GM18951 (cell line): ENCODE measurements at regions not wholly inside any gene's neighbourhood (a gene's known extent, or its start where the extent isn't known, plus 50 kb on each side); places are given as distances from the start of the nearest gene placed in this dataset.

Source experiments
- POLR2A ChIP-seq: IDR thresholded peaks from 4 replicates; pipeline ENCODE4 v1.6.1; 2011; ENCODE audit warnings: mild to moderate bottlenecking; ENCODE audit not compliant: insufficient read length, insufficient read depth; ENCODE audit errors: extremely low read depth
- in situ Hi-C: fragments of 300-500 bp; cut with MboI; formaldehyde crosslinking; loops from one replicate; pipeline ENCODE4 v1.12.0; 2022; ENCODE audit warnings: low sequenced_read_pairs, mixed read lengths, inconsistent platforms; ENCODE audit not compliant: unreplicated experiment

- no peak for TF ChIP-seq POLR2A
- in situ Hi-C loops = loop anchor here (25.0 kb wide), 1 partner anchor 475 kb away; no protein-coding TSS in a partner anchor
Observed at GRCh38 chr22:22812031-22812905, 75.3 kb upstream of the IGLL5 start.

- no peak for TF ChIP-seq POLR2A
- in situ Hi-C loops = loop anchor here (25.0 kb wide), 1 partner anchor 474 kb away; no protein-coding TSS in a partner anchor
Observed at GRCh38 chr22:22813126-22814075, 74.2 kb upstream of the IGLL5 start.

- in situ Hi-C loops = loop anchor here (25.0 kb wide), 1 partner anchor 472 kb away; no protein-coding TSS in a partner anchor
- TF ChIP-seq POLR2A = no peak
Observed at GRCh38 chr22:22814666-22815396, 72.8 kb upstream of the IGLL5 start.

- in situ Hi-C loops = loop anchor here (25.0 kb wide), 1 partner anchor 472 kb away; no protein-coding TSS in a partner anchor
- no peak for TF ChIP-seq POLR2A
Observed at GRCh38 chr22:22815397-22816170, 72.0 kb upstream of the IGLL5 start.

- no peak for TF ChIP-seq POLR2A
- in situ Hi-C loops = loop anchor here (25.0 kb wide), 1 partner anchor 471 kb away; no protein-coding TSS in a partner anchor
Observed at GRCh38 chr22:22816171-22816514, 71.5 kb upstream of the IGLL5 start.

- TF ChIP-seq POLR2A = no peak
- in situ Hi-C loops = loop anchor here (25.0 kb wide), 1 partner anchor 470 kb away; no protein-coding TSS in a partner anchor
Observed at GRCh38 chr22:22816766-22817410, 70.7 kb upstream of the IGLL5 start.

- in situ Hi-C loops = loop anchor here (25.0 kb wide), 1 partner anchor 470 kb away; no protein-coding TSS in a partner anchor
- no peak for TF ChIP-seq POLR2A
Observed at GRCh38 chr22:22817468-22818201, 70.0 kb upstream of the IGLL5 start.

- in situ Hi-C loops = loop anchor here (25.0 kb wide), 1 partner anchor 469 kb away; no protein-coding TSS in a partner anchor
- no peak for TF ChIP-seq POLR2A
Observed at GRCh38 chr22:22818202-22818538, 69.4 kb upstream of the IGLL5 start.

- in situ Hi-C loops = loop anchor here (25.0 kb wide), 1 partner anchor 468 kb away; no protein-coding TSS in a partner anchor
- TF ChIP-seq POLR2A = peak; percentile 24
Observed at GRCh38 chr22:22818861-22819855, 68.5 kb upstream of the IGLL5 start.

GRCh38 chr22:22820076-22820475, 67.5 kb upstream of the IGLL5 start:
- in situ Hi-C loops = loop anchor here (25.0 kb wide), 1 partner anchor 467 kb away; no protein-coding TSS in a partner anchor
- TF ChIP-seq POLR2A = no peak
